Activated CD4-positive, alpha-beta T cell treated with anti-CD3 and anti-CD28 coated beads, Interleukin-2, amount 50 U/mL, for 4 hours (primary cell): ENCODE measurements at regions not wholly inside any gene's neighbourhood (a gene's known extent, or its start where the extent isn't known, plus 50 kb on each side); places are given as distances from the start of the nearest gene placed in this dataset.
"Not testable (repeated sequence)": the region's sequence is repeated elsewhere in the genome, so short reads cannot be mapped to it uniquely, and the experiment has no call there.

Experiments
- DNase-seq, 2 experiments: peaks; one replicate each; pipeline ENCODE4 v3.0.0-alpha.2; 2020

- DNase-seq, result no peak
These were observed 514.5 kb downstream of the IRS2 start for GRCh38 chr13:109271555-109272541.

- no peak for DNase-seq
These were observed 515.3 kb downstream of the IRS2 start for GRCh38 chr13:109271061-109271460.

- DNase-seq, result not testable (repeated sequence)
These were observed 517.0 kb downstream of the IRS2 start for GRCh38 chr13:109269381-109269780.

GRCh38 chr13:109268492-109268891, 517.9 kb downstream of the IRS2 start:
- DNase-seq, result not testable (repeated sequence)

GRCh38 chr13:109267400-109267799, 519.0 kb downstream of the IRS2 start:
- DNase-seq, result not testable (repeated sequence)

- not testable (repeated sequence) for DNase-seq
These were observed 521.0 kb downstream of the IRS2 start for GRCh38 chr13:109265438-109265742.

- not testable (repeated sequence) for DNase-seq
These were observed 521.6 kb downstream of the IRS2 start for GRCh38 chr13:109264603-109265437.

- not testable (repeated sequence) for DNase-seq
These were observed 528.6 kb downstream of the IRS2 start for GRCh38 chr13:109257761-109258157.
